Thoracic aorta (tissue), 2 donors: ENCODE measurements at regions not wholly inside any gene's neighbourhood (a gene's known extent, or its start where the extent isn't known, plus 50 kb on each side); places are given as distances from the start of the nearest gene placed in this dataset.

Source experiments
- ATAC-seq: fragments of 150-250 bp; one replicate; pipeline ENCODE4 v1.8.0; 2017; ENCODE audit warnings: low read depth; ENCODE audit not compliant: insufficient number of reproducible peaks, low FRiP score
- DNase-seq: peaks from one replicate; pipeline ENCODE4 v3.0.0-alpha.2; 2020; ENCODE audit warnings: low spot score
- H3K27ac ChIP-seq, 2 donors: fragments of 200-600 bp; sonication (generic); 1 replicate in 1 of 2; 2 replicates in 1 of 2; pipeline ENCODE4 v1.5.1; 2016; ENCODE audit warnings: mild to moderate bottlenecking in 2 of 2, moderate library complexity in 2 of 2
- H3K27me3 ChIP-seq: fragments of 200-600 bp; sonication (generic); replicated peaks from 2 replicates; pipeline ENCODE4 v1.6.0; 2016; ENCODE audit warnings: mild to moderate bottlenecking; ENCODE audit not compliant: insufficient read depth
- H3K36me3 ChIP-seq: fragments of 200-600 bp; sonication (generic); one replicate; pipeline ENCODE4 v1.5.1; 2016
- H3K4me1 ChIP-seq, 2 donors: fragments of 200-600 bp; sonication (generic); 1 replicate in 1 of 2; 2 replicates in 1 of 2; pipeline versions ENCODE4 v1.5.1 to v1.6.0; 2016; ENCODE audit warnings: low read depth in 2 of 2, mild to moderate bottlenecking in 1 of 2; ENCODE audit not compliant: control insufficient read depth in 1 of 2
- H3K4me3 ChIP-seq: fragments of 200-600 bp; sonication (generic); 2 replicates; pipeline ENCODE4 v1.5.1; 2016; ENCODE audit warnings: mild to moderate bottlenecking
- H3K9me3 ChIP-seq: fragments of 200-600 bp; sonication (generic); 2 replicates; pipeline ENCODE4 v1.5.1; 2016
- TF ChIP-seq, protein P1 (sequence below): fragments of 200-600 bp; sonication (generic); IDR thresholded peaks from one replicate; pipeline ENCODE4 v1.5.1; 2019; ENCODE audit warnings: antibody characterized with exemption

DNA sequence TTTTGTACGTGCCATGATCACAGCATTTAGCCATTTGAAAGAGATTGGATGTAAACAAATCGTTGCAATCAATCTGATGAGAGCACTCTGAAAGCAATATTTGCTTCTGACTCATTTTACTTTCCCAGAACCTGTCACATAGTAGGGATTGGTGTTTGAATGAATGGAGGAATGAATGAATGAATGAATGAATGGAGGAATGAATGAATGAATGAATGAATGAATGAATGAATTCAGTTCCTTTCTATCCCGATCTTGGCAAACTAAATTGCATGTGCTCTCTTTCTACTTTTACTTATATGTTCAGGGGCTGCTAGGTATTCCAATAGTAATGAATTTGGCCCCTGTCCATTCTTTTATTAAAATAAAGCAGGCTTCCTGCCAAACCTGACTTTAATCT is 1091.7 kb upstream of the CELF2 start:
- DNase-seq (no peak), ATAC-seq (no peak)
- TF ChIP-seq, protein P1, sequence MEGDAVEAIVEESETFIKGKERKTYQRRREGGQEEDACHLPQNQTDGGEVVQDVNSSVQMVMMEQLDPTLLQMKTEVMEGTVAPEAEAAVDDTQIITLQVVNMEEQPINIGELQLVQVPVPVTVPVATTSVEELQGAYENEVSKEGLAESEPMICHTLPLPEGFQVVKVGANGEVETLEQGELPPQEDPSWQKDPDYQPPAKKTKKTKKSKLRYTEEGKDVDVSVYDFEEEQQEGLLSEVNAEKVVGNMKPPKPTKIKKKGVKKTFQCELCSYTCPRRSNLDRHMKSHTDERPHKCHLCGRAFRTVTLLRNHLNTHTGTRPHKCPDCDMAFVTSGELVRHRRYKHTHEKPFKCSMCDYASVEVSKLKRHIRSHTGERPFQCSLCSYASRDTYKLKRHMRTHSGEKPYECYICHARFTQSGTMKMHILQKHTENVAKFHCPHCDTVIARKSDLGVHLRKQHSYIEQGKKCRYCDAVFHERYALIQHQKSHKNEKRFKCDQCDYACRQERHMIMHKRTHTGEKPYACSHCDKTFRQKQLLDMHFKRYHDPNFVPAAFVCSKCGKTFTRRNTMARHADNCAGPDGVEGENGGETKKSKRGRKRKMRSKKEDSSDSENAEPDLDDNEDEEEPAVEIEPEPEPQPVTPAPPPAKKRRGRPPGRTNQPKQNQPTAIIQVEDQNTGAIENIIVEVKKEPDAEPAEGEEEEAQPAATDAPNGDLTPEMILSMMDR, result no peak
- Histone ChIP-seq H3K27me3 (no peaks in the 10 kb centered on the region), H3K4me1 (no peaks in the 10 kb centered on the region), H3K4me3 (no peak overlapping the region), H3K36me3 (no peaks in the 10 kb centered on the region), H3K9me3 (no peaks in the 10 kb centered on the region), H3K27ac (no peak overlapping the region)

DNA sequence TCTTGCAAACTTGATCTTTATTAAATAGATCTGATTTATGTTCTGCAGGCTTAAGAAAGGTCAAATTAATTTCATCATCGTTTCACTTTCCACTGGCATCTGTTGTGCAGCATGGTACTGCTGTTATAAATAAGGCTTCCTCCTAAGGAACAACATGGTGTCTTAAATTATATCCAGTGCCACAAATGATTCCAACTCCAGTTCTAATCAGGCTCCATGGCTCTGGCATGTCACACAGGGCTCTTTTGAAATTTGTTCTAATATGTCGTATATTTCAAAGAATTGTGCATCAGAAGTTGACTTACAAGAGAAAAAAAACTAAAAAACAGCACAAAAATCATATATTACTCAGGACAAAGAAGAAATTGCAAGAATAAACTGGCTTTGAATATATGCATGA is 1090.8 kb upstream of the CELF2 start:
- Histone ChIP-seq H3K4me1 (no peaks in the 10 kb centered on the region), H3K27ac (no peak overlapping the region), H3K27me3 (no peaks in the 10 kb centered on the region), H3K36me3 (no peaks in the 10 kb centered on the region), H3K9me3 (no peaks in the 10 kb centered on the region), H3K4me3 (no peak overlapping the region)
- ATAC-seq (no peak), DNase-seq (no peak)
- TF ChIP-seq, protein P1, result no peak

DNA sequence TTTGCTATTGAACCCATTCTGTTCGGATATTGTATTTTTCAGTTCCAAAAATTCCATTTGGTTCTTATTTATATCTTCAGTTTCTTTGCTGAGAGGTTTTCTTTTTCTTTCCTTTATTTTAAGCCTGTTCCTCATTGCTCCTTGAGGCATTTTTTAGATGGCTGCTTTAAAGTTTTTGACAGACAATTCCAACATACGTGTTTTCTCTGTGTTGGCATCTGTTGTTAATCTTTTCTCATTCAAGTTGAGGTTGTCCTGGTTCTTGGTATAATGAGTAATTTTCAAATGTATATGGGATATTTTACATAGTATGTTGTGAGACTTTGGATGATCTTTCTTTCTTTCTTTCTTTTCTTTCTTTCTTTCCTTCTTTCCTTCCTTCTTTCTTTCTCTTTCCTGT is 1078.0 kb upstream of the CELF2 start:
- Histone ChIP-seq H3K4me1 (no peaks in the 10 kb centered on the region), H3K4me3 (no peak overlapping the region), H3K9me3 (no peaks in the 10 kb centered on the region), H3K36me3 (no peaks in the 10 kb centered on the region), H3K27ac (no peak overlapping the region), H3K27me3 (no peaks in the 10 kb centered on the region)
- ATAC-seq (no peak), DNase-seq (no peak)
- TF ChIP-seq, protein P1, result no peak

DNA sequence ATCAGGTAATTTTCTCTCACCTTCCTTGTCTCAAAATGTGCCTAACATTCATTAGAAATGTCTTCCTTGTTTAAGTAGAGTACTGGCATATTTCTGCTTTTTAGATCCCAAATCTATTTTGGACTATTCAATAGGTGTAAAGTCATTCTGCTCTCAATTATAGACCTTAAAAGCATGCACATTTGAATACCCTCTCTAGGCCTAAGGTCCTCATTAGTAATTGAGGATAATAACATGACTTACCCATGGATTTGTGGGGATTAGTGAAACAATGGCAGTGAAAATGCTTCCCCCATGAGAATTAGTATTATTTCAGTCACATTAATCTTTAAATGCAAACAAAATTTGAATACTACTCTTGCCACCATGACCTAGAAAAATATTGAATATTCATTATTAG is 1073.0 kb upstream of the CELF2 start:
- H3K27me3 ChIP-seq, result no peaks in the 10 kb centered on the region
- DNase-seq, result no peak
- no peak overlapping the region for H3K4me3 ChIP-seq
- H3K27ac ChIP-seq, result no peak overlapping the region
- H3K9me3 ChIP-seq, result no peaks in the 10 kb centered on the region
- no peaks in the 10 kb centered on the region for H3K4me1 ChIP-seq
- no peak for ATAC-seq
- no peaks in the 10 kb centered on the region for H3K36me3 ChIP-seq
- TF ChIP-seq, protein P1, result no peak

DNA sequence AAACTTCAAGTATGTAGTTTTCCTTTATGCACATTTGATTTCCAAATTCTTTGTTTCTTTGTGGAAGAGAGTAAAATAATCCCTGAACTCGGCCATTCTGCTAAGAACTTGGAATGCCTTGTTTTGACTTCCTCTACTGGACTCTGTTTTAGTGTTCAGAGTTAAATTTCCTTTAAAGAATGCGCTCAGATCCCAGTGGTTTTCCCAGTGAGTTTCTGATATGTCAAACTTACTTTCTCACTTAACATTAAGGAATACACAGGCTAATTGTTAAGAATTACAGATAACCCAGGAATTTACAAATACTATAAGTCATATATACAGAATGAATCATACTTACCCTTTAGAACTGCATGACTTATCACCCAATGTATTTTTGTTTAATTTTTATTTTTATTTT is 1067.6 kb upstream of the CELF2 start:
- TF ChIP-seq, protein P1, result no peak
- Histone ChIP-seq H3K36me3 (no peaks in the 10 kb centered on the region), H3K4me1 (peaks cover 0 to 3% of the 10 kb centered on the region in 2 donors), H3K9me3 (no peaks in the 10 kb centered on the region), H3K4me3 (no peak overlapping the region), H3K27me3 (no peaks in the 10 kb centered on the region), H3K27ac (no peak overlapping the region)
- no peak for DNase-seq
- no peak for ATAC-seq
